GM21723 (cell line): ENCODE measurements at regions not wholly inside any gene's neighbourhood (a gene's known extent, or its start where the extent isn't known, plus 50 kb on each side); places are given as distances from the start of the nearest gene placed in this dataset.

Experiments
- ATAC-seq: cut with Tn5 transposase; IDR thresholded peaks from one replicate; pipeline ENCODE4 v1.9.1; 2021; ENCODE audit warnings: mild to moderate bottlenecking, moderate library complexity; ENCODE audit not compliant: unreplicated experiment

DNA sequence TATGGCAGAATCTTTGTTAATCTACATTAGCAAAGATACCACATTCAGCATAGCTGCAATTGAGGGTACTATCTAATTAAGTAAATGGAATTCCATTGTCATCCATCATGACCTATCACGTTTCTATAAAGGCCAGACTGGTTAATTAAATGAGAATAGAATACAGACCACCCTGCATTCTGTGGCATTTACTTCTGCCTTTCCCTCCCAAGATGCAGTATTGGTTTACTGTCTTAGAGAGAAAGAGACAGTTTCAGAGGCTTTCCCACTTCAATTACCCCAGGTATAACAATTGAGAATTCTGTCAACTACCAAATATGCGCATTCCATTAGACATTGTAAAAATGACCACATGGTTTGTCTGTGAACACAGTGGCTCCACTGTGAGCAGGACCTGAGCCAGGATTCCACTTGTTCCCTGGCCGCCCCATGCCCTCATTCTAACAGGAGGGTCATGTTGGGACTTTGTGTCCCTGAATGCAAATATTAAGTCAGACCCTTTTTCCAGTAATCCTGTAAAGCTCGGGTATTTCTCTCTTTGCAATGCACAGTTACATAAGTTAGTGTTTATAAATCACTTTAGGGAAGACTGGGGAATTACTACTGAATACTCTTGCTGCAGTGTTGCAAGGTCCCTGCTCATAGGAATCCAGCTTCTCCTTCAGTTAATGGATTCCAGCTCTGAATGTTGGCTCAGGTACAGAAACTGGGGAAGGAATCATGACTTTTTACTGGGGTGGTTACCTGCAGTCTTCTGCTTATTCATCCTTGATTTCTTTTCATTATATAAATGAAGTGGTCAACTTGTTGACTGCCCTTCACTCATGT, 261.0 kb downstream of the PDGFC start:
- no peak for ATAC-seq

DNA sequence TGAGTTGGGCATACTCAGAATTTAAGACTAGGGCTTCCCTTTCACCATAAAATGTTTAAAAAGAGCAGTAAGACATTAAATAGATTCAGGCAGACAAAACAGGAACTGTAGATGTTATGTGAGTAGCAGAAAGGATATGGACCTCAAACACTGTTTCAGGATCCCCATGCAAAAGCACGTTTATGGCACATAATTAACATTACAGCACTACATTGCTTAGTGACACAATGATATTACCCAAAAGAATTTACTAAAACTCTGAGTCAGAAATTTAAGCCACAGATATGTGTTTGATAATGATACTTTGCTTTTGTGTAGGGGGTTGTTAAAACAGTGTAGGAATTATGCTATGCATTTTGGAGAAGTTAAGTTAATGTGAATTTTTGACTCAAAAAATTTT, 266.3 kb downstream of the PDGFC start:
- no peak for ATAC-seq

DNA sequence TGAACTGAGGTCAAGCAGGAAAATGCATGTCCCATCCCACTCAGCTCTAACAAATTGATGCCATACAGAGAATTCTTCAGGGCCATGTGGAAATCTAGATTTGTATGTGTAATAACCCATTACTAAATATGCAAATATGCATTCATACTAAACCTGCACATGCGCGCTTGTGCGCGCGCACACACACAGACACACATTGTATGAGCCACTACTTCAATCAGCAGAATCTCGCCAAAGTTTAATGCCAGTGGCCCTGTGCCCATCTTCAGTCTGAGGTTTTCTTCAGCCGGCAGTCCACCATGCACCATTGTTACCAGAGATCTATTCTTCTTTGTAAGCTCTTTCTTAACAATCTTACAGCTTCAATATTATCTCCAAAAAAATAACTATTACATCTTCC, 276.4 kb downstream of the PDGFC start:
- no peak for ATAC-seq

DNA sequence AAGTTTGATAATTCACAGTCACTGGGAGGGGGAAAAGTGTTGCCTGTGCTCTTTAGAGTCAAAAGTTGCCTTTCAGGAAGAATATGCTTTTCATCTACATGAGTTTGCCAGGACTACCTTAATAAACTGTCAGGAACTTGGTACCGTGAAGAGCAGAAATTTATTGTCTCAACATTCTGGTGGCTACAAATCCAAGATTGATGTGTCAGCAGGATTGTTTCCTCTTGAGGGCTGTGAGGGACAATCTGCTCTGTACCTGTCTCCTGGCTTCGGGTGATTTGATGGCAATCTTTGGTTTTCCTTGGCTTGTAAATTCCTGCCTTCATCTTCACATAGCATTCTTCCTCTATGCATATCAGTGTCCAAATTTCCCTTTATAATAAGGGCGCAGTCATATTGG, 277.2 kb downstream of the PDGFC start:
- ATAC-seq, result no peak

DNA sequence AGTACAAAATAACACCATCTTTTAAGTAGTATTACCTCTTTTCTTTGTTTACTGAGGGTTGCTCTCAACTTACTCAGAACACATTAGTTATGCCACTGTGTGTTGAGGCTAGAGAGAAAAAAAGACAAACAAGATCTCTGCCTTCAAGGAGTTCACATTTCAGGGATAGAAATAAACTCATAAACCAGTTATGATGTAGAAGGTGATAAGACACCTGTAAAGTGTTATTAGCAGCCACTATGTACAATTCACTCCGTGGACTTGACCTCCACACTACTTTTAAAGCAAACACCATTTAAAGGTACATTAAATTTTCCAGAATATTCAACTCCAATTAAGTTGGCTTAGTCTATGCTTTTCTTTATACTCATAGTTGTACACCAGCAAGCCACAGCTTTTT, 278.0 kb downstream of the PDGFC start:
- no peak for ATAC-seq

DNA sequence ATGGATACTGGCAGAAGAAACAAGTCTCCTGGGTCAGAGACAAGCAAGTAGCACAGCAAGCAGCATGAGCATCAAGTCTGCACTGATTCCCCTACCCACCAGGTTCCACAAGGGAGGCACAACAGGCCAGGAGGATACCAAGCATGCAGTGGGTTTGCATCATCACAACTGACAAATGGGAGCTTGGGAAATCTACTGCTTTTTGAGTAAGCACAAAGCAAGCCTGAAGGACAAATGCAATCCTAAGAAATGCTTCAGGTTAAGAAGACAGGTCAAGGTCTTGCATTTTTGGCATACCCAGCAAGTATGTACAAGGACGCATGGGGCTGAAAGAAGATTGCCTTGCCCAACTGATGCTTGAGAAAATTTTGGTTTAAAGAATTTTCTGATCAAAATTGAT, 279.6 kb downstream of the PDGFC start:
- ATAC-seq, result no peak

DNA sequence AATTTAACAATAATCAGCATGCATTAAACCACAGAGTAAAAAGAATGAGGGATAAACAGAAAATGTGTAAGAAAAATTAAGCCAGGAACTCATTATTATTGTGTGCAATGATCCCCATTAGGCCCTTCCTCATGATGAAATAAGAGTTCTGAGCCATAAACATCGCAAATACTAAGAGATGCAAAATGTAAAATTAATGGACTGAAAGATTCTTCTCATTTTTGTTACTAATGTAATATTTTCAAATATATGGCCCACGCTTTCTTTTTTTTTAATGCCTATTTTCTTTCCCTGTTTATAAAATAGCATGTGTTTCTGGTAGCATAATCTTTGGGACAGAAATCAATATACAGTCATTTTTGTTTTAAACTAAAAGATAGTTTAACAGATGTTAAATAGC, 281.0 kb downstream of the PDGFC start:
- ATAC-seq, result no peak

DNA sequence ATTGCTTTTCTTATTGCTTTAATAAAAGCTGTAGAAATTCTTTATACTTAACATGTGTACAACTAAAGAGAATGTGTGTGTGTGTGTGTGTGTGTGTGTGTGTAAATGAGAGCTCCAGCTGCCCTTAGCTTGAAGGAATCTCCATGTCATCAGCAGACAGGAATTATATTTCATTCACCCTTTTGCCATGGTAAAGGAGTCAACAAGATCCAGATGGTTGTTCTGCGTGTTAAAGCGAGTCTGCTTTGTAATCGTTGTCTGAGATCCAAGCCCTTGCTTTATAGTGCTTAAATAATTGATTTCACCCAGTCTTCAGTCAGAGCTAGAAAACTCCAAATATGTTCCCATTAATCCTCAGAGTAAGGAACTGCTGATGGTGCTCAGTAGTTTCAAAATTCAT, 285.5 kb downstream of the PDGFC start:
- ATAC-seq, result no peak

DNA sequence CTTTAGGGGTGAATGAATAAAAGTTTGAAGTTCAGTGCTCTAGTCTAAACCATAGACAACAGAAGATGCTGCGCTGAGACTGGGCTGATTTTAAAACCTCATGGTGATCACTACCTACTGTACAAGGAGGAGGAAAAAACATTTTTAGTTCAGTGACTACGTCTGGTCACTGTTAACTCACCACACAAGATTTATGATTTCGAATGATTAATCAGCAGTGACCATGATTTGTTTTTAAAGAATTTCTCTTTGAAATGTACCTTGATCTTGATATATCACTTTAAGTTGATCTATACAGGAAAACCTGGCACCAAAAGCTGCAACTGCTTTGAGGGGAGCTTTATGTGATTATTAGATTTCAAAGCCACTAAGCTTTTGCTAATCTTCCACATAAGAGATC, 286.3 kb downstream of the PDGFC start:
- ATAC-seq, result no peak

DNA sequence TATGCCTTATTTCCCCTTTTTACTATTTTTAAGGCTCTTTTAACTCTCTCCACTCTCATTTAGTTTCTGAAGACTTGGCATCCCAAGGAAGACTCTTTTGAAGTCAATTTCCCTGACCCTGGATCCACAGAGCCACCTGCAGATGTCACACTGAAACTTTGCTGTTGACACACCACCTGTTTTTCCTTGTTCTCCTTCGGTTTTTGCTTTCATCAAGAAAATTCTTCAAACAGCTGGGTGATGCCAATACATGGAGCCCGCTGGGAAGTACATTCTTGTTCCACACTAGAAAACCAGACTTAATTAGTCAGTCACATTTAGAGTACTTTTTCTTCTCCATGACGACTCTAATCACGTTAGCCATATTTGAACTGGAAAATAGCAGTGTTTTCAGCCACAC, 293.9 kb downstream of the PDGFC start:
- no peak for ATAC-seq

DNA sequence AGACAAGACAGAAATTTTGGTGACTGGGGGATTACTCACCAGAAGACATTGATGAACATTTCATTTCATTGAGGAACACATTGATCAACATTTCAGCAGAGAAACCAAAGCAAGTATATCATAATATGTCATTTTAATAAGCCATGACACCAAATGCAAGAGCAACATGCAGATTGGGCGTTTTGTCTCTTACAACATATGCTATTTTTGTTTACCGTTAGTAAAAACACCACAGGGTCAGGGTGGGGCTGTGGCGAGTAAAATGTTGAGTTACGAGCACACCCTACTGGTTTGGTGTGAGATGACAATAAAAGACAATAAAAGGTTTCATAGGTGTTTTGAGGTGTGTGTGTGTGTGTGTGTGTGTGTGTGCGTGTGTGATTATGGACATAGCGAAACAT, 294.5 kb downstream of the PDGFC start:
- ATAC-seq, result no peak

DNA sequence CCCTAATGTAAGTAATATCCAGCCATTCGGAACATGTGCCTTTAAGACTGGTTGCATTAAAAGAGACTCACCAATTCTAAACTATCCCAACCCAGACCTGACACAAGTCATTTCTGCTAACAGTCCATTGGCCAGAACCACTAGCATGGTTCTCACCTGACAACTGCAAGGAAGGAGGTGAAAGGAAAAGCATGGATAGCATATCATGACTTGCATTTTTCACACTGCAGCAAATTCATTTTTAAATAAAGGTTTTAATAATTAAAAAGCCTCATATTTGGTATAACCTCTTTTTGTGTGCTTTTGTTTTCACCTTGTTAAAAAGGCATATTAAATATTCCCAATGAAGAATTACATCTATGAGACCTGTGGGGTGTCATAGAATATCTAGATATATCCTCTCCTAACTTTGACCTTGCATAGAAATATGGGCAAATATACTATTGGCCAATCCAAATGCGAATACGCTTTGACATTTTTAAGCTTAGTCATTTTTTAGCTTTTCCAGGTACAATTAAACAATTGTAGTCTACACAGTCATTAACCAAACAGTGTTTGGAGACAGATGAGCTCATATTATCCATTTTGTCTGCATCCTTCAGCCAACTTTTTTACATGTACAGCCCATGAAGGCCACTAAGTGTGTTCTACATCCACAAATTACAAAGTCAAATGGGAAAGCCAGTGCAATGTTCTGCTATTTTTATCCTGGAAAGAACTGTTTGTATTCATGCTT, 295.3 kb downstream of the PDGFC start:
- ATAC-seq, result no peak

DNA sequence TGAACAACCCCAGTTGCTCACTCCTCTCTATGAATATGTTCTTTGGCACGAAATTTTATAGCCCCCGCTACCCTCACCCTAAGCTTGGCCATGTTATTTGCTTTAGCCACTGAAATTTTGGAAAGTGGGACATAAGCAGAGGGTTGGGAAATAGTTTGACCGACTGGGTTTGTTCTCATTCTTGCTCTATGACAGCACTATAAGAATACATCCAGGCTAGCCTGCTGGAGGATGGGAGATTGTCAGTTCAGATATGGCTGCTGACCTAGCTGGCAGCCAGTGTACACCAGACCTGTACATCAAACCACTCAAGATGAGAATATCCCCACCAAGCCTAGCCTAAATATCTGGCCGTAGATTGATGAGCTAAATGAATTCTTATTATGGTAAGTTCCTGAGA, 298.1 kb downstream of the PDGFC start:
- ATAC-seq, result no peak

DNA sequence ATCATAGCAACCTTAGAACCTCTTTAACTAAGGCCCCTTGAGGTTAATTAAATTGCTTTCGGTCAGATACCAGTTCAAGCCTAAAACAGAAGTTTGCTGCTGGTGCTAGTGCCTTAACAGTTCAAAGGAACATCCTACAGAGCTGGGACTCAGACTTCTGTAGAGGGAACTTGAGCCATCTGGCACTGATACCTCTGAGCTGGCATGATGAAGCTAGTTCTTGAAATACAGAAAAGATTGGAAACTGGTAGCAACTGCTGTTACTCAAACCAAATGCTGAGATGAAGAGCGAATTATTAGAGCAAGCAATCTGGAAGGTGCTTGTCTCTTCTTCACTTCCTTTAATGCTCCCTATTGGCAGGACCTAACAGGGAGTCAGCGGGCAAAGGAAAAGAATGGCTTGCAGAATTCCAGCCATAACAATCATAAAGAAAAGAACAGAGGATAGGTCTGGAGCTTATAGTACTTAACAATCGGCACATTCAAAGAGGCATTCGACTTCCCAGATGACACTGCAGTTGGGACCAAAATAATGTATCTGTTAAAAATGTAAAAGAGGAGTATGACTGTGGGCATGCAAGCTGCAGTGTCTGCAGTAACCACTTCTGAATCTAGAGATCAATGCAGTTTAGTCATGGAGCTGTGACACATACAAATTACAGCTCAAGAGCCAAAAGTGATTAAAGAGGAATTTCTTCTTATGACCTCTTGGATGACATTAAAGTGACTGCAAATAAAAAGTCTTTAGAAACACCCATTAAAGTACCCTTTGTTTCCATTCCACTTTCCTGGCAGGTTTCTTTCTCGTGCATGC, 298.9 kb downstream of the PDGFC start:
- ATAC-seq, result no peak

DNA sequence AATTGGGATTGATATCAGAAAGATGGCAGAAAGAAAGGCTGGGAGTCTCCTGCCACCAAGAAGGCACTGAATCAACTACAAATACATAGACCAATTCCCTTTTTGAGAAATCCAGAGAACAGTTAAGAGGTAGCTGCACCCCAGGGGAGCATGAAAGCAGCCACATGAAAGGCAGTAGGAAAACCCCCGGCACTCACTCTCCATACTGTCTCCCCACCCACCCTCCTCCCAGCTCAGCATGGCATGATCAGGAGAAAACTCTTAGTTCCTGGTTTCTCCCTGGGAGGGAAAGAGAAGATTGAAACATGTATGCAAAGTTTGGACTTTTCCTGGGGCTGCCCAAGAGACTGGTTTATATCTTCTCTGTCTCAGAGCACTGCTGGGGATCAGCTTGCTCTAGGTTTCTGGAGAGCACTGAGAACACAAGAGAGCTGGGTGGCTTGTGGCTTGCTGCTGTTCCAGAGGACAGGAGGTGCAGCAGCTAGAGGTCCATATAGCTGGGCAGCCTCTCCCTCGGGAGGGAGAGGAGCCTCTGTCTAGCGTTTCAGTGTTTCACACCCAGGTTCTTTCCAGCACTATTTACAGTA, 305.7 kb downstream of the PDGFC start:
- ATAC-seq, result no peak

DNA sequence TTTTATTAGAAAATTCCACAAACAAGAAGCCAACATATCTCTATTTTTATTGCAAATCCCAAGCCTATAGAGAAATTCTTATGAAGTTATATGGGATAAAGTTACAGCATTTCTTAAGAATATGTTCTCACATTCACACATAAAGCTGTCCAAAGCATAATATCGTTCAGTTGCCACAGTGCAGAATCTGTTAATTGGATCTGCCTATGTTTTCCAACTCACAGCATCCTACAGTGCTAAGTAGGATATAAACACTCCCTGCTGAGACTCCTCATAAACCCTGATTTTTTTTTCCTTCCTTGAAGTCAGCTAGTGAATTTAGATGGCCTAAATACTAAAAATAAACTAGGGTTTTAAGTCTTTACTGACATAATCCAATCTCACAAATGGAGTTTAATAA, 307.9 kb downstream of the PDGFC start:
- ATAC-seq, result no peak

DNA sequence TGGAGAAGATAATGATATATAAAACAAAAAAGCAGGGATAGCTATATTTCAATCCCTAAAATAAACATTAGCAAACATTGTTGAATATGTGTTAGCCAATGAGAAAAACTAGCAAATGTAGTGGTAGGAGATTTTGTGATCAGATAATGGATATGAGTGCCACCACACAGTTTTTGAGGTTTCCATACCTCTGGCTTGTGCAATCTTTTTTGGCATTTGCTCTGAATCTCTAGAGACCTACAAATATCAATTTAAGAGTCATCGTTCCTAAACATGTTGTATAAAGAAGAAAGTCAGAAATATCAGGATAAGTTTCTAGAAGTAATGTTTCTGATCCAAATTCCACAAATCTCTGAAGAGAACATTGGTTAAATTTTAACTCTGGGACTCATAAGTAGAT, 308.7 kb downstream of the PDGFC start:
- no peak for ATAC-seq

DNA sequence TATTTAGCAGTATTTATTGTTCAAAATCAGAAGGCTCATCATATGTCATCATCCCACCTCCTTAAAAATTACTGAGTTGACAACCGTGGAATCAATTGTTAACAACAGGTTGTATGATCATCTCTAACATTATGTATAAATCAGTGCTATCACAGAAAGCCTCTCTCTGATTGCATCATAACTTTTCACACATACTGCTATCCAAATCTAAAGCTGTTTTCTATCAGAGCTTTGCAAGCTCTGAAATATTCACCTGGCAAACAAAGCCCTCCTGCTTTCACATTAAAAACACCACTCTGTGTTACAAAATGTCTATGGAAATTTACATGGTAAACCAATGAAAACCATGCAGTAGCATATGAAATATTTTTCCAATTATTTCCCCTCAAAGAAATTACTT, 310.0 kb downstream of the PDGFC start:
- no peak for ATAC-seq

DNA sequence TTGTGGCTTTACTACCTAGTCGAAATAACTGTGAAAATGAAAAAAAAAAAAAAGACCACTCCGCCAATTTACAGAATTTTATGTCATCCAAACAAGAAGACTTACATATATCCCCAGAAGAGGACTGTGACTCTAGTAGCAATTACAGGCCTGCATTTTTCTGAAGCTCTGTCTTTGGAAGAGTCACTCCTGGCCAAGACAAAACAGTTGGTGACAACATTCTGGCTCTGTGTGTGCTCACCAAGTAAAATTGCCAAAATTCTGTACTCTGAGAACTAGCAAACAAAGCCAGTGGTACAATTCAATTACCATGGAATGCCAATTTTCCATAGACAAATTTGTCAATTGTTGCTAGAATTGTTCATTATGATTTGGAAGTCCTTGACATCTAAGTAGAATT, 311.1 kb downstream of the PDGFC start:
- ATAC-seq, result no peak

DNA sequence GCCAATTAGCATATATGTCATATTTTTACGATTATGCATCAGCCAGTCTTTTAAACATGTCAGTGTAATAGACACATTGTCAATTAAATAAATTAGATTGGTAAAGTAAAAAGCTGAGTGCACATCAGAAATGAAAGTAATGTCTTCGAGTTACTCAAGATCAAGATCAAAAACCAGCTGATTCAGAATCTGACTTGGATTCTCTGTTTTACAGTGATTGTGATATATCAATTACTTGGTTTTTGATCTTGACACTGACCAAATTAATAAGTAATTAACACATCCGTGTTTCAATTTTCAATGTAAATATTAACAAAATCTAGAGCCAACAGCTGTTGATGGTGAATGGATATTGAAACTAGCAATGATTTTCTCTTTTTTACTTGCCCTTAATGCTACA, 311.6 kb downstream of the PDGFC start:
- no peak for ATAC-seq

DNA sequence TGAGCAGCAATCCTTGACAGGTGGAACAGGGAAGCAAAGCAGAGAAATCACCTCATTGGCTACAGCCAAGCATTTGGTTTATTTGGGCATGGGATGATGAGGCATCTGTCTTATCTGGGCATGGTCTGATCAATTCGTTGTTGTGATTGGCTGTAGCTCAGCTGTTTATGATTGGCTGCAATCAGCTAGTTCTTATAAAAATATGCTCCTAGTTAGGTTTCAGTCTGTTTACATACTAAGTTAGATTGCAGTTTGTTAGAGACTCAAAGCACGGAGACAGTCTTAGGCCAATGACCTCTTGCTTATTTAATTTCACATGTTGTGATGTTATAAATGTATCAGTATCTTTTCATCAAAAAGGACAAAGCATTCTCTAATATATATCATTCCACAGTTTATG, 312.0 kb downstream of the PDGFC start:
- ATAC-seq, result no peak
